ENCODE measurements at regions not wholly inside any gene's neighbourhood (a gene's known extent, or its start where the extent isn't known, plus 50 kb on each side); places are given as distances from the start of the nearest gene placed in this dataset.

DNA sequence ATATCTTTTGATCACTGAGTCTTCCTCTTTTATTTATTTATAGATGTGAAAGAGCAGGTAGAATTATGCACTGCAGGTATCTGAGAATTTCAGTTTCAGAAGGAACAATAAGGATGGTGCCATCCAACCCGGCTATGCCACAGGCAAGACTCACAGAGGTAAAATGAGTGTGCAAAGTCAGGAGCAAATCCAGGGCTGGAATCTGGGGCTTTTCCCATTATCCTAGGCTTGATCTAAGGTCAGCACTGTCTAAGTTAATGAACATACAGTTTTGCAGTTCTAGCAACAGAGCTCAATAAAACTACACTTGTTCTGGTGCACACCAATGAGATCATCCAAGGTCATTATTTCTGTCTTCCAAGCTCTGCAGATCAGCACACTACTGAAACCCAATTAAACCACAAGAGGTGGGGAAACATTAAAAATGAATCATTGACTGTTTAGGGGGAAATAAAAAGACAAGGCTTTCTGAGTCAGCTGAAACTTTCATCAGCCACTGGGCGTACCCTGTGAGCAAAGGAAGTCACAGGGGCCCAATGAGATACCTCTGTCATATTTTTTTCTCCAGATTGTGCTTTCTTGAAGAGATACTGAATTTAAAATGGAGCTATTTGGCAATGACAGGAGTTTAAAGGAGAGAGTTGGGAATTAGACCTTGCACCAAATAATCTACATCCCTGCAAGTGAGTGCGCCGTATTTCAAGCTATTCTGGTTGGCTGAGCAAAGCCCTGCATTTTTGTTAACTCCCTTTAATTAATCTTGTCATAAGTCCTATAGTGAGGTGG lies 662.2 kb upstream of the ZNF608 start:
- peak; percentile 95 for DNase-seq

GRCh38 chr5:125409234-125409860 lies 662.9 kb upstream of the ZNF608 start:
- DNase-seq = peak; percentile 99

DNA sequence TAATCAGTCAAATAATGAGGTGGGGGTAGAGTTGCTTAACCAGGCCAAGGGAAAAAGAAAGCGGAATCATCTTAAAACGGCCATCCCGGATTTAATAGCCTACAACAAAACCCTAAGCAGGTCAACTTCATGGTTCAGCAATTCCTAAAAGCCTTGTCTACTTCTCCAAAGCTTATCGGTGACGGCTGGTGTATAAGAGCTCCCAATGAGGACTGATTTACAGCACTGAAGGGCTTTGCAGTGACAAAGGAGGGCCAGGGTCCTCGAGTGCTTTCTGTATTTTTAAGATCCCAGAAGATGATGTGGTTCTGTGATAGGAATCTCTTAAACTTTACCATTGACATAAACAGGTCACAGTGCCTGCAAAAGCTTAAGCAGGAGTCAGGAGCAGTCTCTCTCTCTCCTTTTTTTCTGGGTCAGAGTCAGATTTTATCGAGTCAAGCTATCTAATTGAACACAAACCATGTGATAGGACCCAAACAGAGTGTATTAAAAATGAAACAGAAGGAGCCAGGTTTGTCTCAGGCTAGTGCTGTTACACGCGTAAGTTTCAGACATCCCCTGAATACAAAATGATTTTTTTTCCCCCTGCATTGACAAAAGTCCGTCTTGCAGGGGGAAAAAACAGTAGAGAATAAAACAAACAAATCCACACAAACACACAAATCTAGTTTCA lies 663.6 kb upstream of the ZNF608 start:
- DNase-seq = peak; percentile 99

DNA sequence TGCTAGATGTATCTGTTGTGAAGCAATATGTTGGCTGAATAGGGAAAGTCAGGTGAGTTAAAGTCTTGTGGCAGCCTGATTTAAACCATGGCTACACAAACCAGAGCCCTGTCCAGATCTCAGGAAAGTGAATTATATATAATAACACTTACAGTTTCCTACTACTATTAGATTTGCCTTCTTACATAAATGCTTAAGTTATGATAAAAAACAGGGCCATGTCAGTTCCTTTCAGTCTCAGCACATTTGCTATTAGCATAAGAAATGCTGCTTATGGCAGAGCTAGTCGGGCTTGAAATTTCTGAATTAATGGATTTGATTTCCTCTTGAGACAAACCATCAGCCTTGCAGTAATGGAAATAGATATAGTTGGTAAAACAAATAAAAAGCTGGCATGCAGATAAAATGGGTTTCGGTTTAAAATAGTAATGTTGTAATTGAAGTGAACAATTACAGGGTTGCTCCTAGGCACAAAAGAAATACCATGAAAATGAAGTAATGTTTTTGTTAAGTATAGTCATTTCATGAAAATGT lies 664.2 kb upstream of the ZNF608 start:
- peak; percentile 82 for DNase-seq

GRCh38 chr5:125411071-125411743 lies 664.8 kb upstream of the ZNF608 start:
- peak; percentile 89 for DNase-seq

DNA sequence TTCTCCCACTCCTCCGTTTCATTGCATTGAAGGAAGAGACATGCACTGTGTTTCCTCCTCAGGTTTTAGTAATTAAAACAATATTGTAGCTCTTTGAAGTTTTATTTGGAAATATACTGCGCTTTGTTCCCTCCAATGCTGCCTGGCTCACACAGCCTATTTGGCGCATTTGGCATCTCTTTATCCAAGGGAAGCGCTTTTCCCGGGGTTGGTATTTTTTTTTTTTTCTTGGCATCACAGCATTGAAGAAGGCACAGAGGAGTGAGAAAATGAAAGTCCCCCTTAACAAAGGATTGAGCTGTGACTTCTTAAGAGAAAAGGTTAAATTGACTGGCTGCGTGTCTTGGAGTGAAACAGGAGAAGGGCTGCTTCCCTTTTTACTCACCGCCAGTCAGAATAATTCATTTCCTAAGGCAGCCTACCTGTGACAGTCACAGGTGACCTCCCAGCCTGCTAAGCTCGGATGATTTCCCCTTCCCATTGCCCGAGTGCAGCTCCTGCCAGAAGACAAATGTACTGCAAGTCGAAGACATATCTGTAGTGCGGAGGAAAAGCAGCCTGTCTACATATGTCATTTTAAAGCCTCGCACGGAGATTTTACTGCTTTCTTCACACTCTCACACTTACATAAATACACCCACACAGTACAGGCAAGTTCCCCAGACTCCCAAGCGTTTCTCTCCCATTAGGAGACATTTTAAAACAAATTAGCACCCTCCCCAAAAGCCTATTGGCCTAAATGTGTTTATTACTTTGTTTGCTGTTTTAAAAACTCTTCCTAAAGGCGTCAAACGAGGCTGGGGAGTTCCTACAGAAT lies 665.5 kb upstream of the ZNF608 start:
- peak; percentile 94 for DNase-seq

DNA sequence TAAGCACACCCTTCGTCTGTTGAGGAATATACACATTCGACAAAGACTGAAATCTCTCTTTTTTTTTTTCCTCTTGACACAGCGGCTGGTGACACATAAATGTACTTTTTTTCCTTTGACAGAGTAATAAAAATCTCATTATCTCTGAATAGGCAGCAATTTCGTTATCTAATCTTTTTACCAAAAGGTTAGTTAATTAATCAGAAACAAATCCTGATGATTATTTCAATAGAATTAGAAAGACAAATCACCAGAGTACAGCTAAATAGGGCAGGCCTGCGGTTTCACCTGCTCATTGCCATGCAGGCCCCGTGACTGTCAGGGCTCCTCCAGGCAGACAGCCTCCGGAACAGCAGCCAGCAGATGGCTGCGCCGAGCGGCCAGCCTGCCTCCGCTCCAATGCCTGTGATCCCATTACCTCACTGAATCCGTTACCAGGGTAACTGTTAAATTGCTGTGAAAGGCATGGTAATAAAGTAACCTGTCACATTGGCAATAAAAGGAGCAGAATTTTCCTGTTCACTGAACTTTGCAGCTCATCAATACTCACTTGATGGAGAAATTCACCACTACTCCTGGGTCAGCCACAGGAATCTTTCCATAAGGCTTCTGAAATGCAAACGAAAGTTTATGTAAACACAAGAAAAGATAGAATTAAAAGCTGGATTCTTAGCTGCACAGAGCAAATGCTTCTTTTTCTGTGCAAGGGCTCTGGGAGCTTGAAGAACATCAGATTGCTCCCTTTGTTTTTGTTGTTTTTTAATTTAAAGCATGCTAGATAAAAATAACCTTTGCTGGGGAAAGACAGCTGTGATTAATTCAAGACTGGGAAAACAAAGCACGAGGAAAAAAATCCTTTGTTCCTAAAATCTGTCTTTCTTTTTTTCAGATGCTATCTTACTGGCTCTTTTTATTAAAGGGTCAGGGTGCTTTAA lies 666.4 kb upstream of the ZNF608 start:
- peak; percentile 99 for DNase-seq

- DNase-seq = peak; percentile 62
Measured at GRCh38 chr5:125413496-125414274, 667.2 kb upstream of the ZNF608 start.

- DNase-seq = peak; percentile 24
Measured at GRCh38 chr5:125415126-125415525, 668.7 kb upstream of the ZNF608 start.

DNA sequence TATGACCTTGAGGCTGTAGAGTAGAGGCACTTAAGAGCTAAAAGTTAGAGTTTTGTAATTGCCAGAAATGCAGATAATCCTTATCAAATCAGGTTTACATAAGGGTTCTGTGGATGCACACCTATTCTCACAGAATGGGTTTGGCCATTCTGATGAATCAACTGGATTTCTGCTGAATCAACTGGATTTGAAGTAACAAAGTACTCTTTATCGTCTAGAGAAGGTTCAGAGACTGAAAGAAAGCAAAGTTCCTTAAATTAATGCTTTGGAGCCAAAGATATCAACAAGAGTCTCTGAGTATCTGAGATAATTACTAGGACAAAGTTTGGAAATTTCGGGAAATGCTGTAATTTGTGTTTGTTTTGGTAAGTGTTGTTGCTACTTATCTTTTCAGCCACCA lies 669.6 kb upstream of the ZNF608 start:
- DNase-seq = no peak

GRCh38 chr5:125421006-125421405 lies 674.6 kb upstream of the ZNF608 start:
- peak; percentile 65 for DNase-seq

GRCh38 chr5:125422342-125422741 lies 675.9 kb upstream of the ZNF608 start:
- DNase-seq = peak; percentile 84

GRCh38 chr5:125424402-125425141 lies 678.1 kb upstream of the ZNF608 start:
- peak; percentile 91 for DNase-seq

- DNase-seq = no peak
Measured at GRCh38 chr5:125429498-125429897, 683.1 kb upstream of the ZNF608 start.

- DNase-seq = no peak
Measured at GRCh38 chr5:125433457-125433856, 687.0 kb upstream of the ZNF608 start.

GRCh38 chr5:125439243-125439642 lies 692.8 kb upstream of the ZNF608 start:
- DNase-seq = no peak

DNA sequence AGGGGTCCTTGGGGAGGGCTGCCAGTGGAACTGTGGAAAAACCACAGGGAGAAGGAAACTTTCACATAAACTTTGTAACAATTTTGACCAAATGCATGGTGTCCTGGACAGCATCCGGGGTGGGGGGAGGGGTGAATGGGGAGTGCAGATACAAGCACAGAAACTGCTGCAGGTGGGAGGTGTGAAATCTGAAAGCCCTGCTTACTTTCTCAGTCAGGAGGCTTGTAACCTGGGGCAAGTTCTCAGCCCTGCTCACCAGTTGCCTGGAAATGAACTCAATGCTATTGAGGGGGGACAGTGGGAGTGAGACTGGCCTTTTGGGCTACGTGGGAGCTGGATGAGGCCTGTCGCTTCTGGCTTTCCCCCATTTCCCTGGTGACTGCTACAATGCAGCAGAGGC lies 694.5 kb upstream of the ZNF608 start:
- no peak for DNase-seq

- peak; percentile 23 for DNase-seq
Measured at GRCh38 chr5:125446986-125447385, 700.5 kb upstream of the ZNF608 start.

DNA sequence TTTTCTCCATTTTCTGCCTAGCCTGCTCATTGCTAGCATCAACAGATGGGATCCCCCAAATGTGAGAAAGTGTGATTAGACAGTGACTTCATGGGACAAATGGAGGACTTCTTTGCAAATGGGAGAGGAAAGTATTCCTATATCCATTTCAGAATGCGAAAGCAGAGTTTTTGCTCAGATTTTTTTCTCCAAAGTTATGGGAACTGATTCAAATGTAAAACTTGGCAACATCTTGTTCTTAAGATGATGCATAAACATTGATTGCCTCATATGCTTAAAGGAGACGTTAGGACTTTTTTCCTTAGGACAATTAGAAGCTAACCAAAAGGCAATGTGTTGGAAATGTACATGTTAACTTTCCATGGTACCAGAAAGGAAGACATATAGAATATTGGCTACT lies 704.3 kb upstream of the ZNF608 start:
- DNase-seq = no peak
